NCI-H345 (cell line): ENCODE measurements at regions not wholly inside any gene's neighbourhood (a gene's known extent, or its start where the extent isn't known, plus 50 kb on each side); places are given as distances from the start of the nearest gene placed in this dataset.
"Not testable (repeated sequence)": the region's sequence is repeated elsewhere in the genome, so short reads cannot be mapped to it uniquely, and the experiment has no call there.

Source experiments
- DNase-seq: peaks from one replicate; lab custom pipeline; 2025; lab: John Stamatoyannopoulos, UW

GRCh38 chr5:107772418-107773310 lies 101.9 kb upstream of the EFNA5 start:
- peak; percentile 62 for DNase-seq

- DNase-seq, result no peak
These were observed 101.2 kb upstream of the EFNA5 start for GRCh38 chr5:107771926-107772325.

- DNase-seq, result no peak
These were observed 99.3 kb upstream of the EFNA5 start for GRCh38 chr5:107770051-107770450.

GRCh38 chr5:107769519-107769918 lies 98.8 kb upstream of the EFNA5 start:
- no peak for DNase-seq

GRCh38 chr5:107766972-107767371 lies 96.2 kb upstream of the EFNA5 start:
- no peak for DNase-seq

- DNase-seq, result no peak
These were observed 95.7 kb upstream of the EFNA5 start for GRCh38 chr5:107766439-107766838.

GRCh38 chr5:107765805-107766063 lies 95.0 kb upstream of the EFNA5 start:
- DNase-seq, result no peak

GRCh38 chr5:107764976-107765804 lies 94.5 kb upstream of the EFNA5 start:
- DNase-seq, result no peak

- DNase-seq, result no peak
These were observed 93.5 kb upstream of the EFNA5 start for GRCh38 chr5:107764282-107764681.

- no peak for DNase-seq
These were observed 82.7 kb upstream of the EFNA5 start for GRCh38 chr5:107753427-107753826.

GRCh38 chr5:107744418-107745330 lies 73.9 kb upstream of the EFNA5 start:
- no peak for DNase-seq

- DNase-seq, result no peak
These were observed 72.8 kb upstream of the EFNA5 start for GRCh38 chr5:107743373-107744000.

- DNase-seq, result no peak
These were observed 68.9 kb upstream of the EFNA5 start for GRCh38 chr5:107739661-107740060.

- DNase-seq, result no peak
These were observed 65.9 kb upstream of the EFNA5 start for GRCh38 chr5:107736638-107737037.

GRCh38 chr5:107736089-107736488 lies 65.4 kb upstream of the EFNA5 start:
- not testable (repeated sequence) for DNase-seq

GRCh38 chr5:107735558-107735957 lies 64.8 kb upstream of the EFNA5 start:
- DNase-seq, result no peak

GRCh38 chr5:107726896-107727295 lies 56.2 kb upstream of the EFNA5 start:
- DNase-seq, result no peak

- DNase-seq, result no peak
These were observed 53.9 kb upstream of the EFNA5 start for GRCh38 chr5:107724642-107725041.

- not testable (repeated sequence) for DNase-seq
These were observed 50.5 kb upstream of the EFNA5 start for GRCh38 chr5:107721241-107721640.
